ENCODE measurements at regions not wholly inside any gene's neighbourhood (a gene's known extent, or its start where the extent isn't known, plus 50 kb on each side); places are given as distances from the start of the nearest gene placed in this dataset.

GRCh38 chr2:53569957-53570727 lies 197.5 kb upstream of the CHAC2 start:
- peak; percentile 11 for DNase-seq (ENCODE audit: low spot score)
- H3K27ac Mint-ChIP-seq = 0 out of 2 replicates have a peak overlapping the region, but pooled peaks have one; percentile 36
- Histone ChIP-seq H3F3A (replicated peaks; ENCODE audit: low read depth) (no peaks in the 10 kb centered on the region), H3K27me3 (ENCODE audit: insufficient read depth) (no peaks in the 10 kb centered on the region), H3K27ac (ENCODE audit: low read depth) (no peak overlapping the region), H3K4me2 (no peak overlapping the region), H3K4me1 (ENCODE audit: insufficient read depth) (no peaks in the 10 kb centered on the region), H3K36me3 (ENCODE audit: insufficient read depth) (no peaks in the 10 kb centered on the region), H2AFZ (peak overlapping the region; percentile 96), H3K4me3 (no peak overlapping the region), H3K9me2 (ENCODE audit: insufficient read depth) (no peaks in the 10 kb centered on the region; the same call in 1 of the 2 replicates), H4K20me1 (replicated peaks; ENCODE audit: insufficient read depth) (no peaks in the 10 kb centered on the region), H3K79me2 (replicated peaks; ENCODE audit: insufficient read depth) (no peaks in the 10 kb centered on the region)
- TF ChIP-seq CTCF (conservative IDR thresholded peaks at IDR 0.05; ENCODE audit: low read depth in 2 of 2) (peak; percentile 13 to 53; a peak in 2 of 4 replicates), NANOG (IDR thresholded peaks at IDR 0.05; ENCODE audit: borderline replicate concordance) (no peak)
- no peak overlapping the region for H3K4me3 Mint-ChIP-seq
- H3K9me3 Mint-ChIP-seq = no peaks in the 10 kb centered on the region
- no peaks in the 10 kb centered on the region for H3K36me3 Mint-ChIP-seq (ENCODE audit: low read depth)
- peak; percentile 34; the same call in 1 of the 3 replicates for ATAC-seq
- H3K27me3 Mint-ChIP-seq (ENCODE audit: insufficient read depth, low read depth, poor library complexity) = no peaks in the 10 kb centered on the region
- H3K4me1 Mint-ChIP-seq = peaks cover 3% of the 10 kb centered on the region; the same call in 2 of the 3 replicates

GRCh38 chr2:53568469-53568868 lies 199.1 kb upstream of the CHAC2 start:
- Mint-ChIP-seq H3K27me3 (ENCODE audit: insufficient read depth, low read depth, poor library complexity) (peaks cover under 1% of the 10 kb centered on the region), H3K27ac (no peak overlapping the region), H3K4me1 (peaks cover 3% of the 10 kb centered on the region; the same call in 2 of the 3 replicates), H3K4me3 (no peak overlapping the region), H3K9me3 (no peaks in the 10 kb centered on the region), H3K36me3 (ENCODE audit: low read depth) (no peaks in the 10 kb centered on the region)
- H3K79me2 ChIP-seq (replicated peaks; ENCODE audit: insufficient read depth) = no peaks in the 10 kb centered on the region
- H3K36me3 ChIP-seq (ENCODE audit: insufficient read depth) = no peaks in the 10 kb centered on the region
- DNase-seq (ENCODE audit: low spot score) = no peak
- H3K4me3 ChIP-seq = no peak overlapping the region
- no peak for ATAC-seq
- no peaks in the 10 kb centered on the region for H3K27me3 ChIP-seq (ENCODE audit: insufficient read depth)
- H3K4me2 ChIP-seq = no peak overlapping the region
- H3K4me1 ChIP-seq (ENCODE audit: insufficient read depth) = no peaks in the 10 kb centered on the region
- no peaks in the 10 kb centered on the region for H3F3A ChIP-seq (replicated peaks; ENCODE audit: low read depth)
- peak overlapping the region; percentile 45; the same call in 1 of the 2 replicates for H2AFZ ChIP-seq
- H3K9me2 ChIP-seq (ENCODE audit: insufficient read depth) = no peaks in the 10 kb centered on the region; the same call in 1 of the 2 replicates
- no peaks in the 10 kb centered on the region for H4K20me1 ChIP-seq (replicated peaks; ENCODE audit: insufficient read depth)
- TF ChIP-seq REST (IDR thresholded peaks at IDR 0.05; ENCODE audit: unreplicated experiment) (no peak), EZH2phosphoT487 (IDR thresholded peaks at IDR 0.05; ENCODE audit: unreplicated experiment) (no peak), STAT1 (IDR thresholded peaks at IDR 0.05; ENCODE audit: unreplicated experiment) (no peak), ETS1 (IDR thresholded peaks at IDR 0.05) (no peak)
- no peak overlapping the region for H3K27ac ChIP-seq (ENCODE audit: low read depth)

All from GM23338 (cell line).